ENCODE measurements at regions not wholly inside any gene's neighbourhood (a gene's known extent, or its start where the extent isn't known, plus 50 kb on each side); places are given as distances from the start of the nearest gene placed in this dataset.

DNA sequence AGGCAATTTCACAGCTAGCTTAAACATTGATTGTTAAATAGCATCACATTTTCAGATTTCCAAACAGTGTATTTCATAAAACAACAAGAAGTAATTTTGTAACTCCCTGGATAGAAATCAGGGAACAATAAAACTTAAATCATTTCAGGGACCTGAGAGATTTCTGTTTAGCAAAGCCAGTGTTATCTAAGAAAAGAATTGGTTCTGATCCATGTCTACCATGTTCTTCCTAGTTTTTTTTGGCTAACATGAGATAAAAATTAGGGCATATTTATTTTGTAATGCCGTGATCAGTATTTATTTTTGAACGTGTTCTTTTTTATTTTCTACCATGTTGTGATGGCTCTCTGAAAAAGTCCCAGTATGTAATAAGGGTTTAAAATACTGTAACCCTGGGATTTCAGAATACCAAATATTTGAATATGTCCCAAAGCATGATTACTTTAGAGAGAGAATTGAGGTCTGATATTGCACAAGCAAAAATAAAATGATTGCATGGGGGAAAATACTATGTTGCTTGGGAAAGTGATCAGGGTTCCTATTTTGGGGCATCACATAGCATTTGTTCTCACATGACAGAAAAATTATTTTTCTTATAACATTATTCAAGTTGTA lies 188.7 kb upstream of the CEP162 start:
- no peak for DNase-seq

DNA sequence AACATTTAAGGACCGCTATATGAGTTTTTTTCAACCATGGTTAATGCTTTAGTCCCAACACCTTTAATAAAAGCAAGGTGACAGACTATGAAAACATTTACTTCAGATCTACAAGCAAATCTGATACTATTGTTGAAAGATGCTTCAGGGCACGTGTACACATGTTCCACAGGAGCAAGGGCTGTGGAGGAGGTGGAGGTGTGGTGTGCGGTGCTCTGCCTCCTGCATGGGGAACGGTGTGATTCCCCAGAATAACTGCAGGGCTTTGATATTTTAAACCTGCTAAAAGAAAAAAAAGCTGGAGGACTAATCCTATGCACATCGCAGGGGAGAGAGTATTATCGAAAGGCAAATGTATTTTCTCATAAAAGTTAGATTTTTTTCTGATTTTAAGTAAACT lies 188.1 kb upstream of the CEP162 start:
- DNase-seq = no peak

DNA sequence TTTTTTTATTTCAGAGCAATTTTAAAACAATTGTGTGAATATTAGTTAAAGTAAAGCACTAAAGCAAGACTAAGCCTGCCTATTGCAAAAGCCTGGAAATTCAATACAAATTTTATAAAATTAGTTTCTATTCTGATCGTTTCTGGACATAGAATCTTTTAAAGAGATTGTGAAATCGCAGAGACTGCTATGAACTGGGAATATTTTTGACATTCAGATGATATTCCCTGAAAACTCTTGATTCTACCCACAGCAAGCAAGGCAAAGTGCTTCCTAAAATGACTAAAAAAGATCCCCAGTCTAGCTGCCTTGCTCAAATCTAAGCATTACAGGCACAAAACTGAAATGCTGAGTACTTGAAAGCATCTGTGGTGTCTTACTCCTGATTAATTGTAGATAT lies 187.6 kb upstream of the CEP162 start:
- DNase-seq = no peak

DNA sequence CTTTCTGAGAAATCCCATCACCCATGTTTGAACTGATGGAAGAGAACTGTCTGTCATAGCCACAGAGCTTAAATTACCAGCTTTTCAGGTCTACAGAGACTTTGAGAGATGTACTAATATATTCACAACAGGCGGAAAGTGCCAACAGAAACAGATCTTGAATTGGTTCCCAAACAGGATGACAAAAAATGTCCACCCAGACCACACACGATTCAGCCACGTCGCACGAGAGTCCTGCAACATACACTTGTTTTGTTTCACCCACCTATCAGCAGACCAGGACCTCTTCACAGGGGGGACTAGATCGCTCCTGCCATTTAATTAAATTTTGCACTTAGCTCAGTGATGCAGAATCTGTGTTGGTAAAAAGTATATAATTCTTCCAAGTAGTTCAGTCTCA lies 187.1 kb upstream of the CEP162 start:
- DNase-seq = no peak

DNA sequence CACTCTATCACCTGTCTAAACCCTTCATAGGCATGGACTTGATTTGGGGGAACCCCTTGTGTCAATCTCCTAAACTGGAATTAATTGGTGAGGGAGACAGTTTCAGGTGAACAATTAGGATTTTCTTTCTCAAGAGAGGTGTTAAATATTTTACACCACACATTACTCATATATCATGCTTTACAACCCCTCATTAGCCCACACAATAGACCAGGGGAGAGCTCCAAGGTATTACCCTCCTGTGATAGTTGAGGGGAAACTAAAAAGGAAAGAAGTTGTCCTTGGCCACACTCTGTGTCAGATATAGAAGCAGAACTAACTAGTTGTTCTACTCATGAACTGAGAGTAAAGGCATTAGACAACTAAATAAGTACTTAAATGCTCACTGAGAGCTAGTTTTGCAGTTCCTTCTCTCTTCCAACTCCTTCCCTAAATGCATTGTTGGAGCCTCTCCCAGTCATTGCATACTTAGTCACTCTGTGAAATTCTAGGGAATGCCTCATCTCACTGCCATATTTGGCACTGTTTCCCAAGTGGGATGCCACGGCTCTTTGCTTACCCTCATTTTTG lies 183.7 kb upstream of the CEP162 start:
- no peak for DNase-seq

DNA sequence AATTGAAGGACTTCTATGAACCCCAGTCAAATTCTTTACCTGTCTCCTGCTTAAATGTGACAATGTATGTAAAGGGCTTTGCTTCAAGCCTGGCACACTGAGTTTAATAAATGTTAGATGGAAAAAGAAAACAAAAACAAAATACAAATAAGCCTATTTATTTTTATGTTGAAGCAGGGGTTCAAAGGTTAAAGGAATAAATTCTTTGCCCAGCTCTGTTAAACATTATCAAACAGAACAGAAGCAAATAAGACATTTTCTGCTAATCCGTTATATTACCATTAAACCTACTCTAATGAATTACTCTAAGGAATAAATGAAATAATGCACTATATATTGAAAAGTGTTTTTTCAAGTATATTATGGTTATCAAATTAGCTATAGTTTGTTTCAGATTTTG lies 182.5 kb upstream of the CEP162 start:
- no peak for DNase-seq

DNA sequence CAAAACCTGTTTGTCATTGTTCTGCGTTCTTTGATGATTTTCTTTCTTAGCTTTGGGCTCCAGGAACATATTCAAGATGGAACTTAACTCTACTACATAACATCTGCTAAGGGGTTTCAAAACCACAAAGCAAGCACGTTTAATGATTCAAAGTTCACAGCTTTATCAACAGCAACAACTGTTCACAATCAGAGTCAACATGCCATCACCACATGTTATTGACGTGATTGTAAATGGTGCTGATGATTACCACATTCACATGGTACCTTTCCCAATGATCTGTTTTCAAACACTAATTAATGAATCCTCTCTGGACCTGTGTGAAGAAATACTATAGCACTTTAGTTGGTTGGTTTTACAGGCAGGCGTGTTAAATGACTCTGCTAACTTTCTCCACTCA lies 180.6 kb upstream of the CEP162 start:
- no peak for DNase-seq

DNA sequence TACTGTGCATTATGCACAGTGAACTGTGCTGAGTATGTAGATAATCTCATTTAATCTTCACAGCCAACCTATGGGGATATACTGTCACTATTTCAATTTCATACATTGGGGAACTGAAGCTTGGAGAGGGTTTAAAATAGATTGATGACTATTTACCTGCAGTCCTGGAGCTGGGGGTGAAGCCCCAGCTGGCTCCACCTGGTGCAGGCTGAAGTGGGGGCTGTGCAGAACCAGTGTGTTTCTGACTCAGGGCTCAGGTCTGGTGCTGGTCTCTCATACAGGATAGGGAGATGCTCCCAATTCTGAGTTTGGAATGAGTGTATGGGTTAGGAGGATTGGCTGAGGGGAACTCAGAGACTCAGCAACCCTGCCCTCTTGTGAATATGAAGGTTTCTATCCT lies 176.1 kb upstream of the CEP162 start:
- DNase-seq = no peak

DNA sequence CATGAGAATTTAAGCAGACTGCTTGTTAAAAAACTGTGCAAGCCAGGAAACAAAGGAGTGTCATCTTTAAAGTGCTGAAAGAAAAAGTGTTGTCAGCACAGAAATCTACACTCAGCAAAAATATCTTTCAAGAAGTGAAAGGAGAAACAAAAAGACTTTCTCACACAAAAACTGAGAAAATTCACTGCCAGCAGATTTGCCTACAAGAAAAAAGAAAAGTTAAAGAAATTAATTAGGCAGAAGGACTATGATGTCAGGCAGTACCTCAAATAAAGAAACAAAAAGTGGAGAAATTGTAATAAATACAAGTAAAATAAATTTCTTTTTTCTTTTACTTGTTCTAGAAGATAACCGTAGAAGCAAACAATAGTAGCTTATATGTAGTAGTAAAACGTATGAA lies 171.6 kb upstream of the CEP162 start:
- DNase-seq = peak; percentile 6

DNA sequence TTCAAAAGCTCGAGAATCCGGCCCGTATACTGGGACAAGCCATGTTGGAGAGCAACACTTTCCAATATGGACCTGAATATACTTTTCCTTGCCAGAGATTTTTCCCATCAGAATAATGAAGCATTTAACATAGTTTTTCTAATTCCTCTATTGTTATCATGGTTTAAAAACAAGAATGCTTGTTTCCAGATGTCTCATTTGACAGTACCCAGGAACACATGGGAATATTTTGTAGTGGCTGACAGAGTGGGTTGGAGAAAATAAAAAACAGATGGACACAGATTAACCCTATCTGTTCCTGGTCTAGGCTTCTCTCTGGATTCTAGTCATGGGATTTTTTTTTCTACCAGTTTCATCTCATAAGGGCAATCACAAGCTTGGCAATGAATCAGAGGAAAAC lies 164.8 kb upstream of the CEP162 start:
- peak; percentile 81 for DNase-seq

DNA sequence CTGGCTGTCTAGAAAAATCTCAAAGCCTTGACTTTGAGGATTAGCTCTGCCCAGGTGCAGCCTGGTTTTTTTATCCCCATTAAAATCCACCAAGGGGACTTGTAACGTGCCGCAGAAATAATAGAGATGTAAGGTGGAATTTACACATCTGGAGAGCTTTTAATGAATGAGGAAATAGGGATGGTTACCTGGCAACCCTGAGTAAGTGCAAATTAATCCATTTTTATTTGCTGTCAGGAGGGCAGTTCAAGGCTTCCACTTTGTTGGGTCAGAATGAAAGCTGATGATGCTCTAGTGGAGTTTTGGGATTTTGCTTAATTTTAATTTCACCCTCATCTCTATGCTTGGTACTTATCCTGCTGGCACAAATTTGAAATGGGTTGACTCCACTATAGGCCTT lies 163.4 kb upstream of the CEP162 start:
- DNase-seq = no peak

DNA sequence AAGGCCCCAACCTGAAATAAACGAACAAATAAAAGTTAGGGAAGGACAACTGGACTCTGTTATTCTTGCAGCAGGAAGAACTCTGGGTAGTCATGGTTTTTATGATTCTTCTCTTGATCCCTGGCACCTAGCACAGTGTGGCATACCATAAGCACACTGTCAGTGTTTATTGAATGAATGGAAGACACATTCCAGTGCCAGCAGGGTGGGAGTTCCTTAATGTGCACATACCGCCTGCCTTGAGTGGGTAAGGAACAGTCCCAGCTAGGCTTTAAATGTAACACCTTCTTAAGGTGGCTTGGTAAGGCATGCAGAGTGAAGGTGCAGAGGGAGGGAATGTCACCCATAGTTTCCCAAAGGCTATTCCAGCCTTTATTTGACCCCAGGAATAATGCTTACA lies 162.9 kb upstream of the CEP162 start:
- DNase-seq = no peak

DNA sequence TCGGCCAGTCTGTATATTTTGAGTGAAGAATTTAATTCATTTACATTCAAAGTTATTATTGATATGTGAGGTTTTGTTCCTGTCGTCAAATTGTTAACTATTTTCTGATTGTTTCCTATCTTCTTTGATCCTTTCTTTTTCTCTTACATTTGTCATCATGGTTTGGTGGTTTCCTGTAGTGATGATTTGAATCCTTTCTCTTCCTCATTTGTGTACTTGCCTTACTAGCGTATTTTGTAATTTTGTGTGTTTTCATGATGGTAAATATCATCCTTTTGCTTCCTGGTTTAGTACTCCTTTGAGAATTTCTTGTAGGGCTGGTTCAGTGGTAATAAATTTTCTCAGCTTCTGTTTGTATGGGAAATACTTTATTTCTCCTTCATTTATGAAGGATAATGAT lies 151.7 kb upstream of the CEP162 start:
- no peak for DNase-seq

DNA sequence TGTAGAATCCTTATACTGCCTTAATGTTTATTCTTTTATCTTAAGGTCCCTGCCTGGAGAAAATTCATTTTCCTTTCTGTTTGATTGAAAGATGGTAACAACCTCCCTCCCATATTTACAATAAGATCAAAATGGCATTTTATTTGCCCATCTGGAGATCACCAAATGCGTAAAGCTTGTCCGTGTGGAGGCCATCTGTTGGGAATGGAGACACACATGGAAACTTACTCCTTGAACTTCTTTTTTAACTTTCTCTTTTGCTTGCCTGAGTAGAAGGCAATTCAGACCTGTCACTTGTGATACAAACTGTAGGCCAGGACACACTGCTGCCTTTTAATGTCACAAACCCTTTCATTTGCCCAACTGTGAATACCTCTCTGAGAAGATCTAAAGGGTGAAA lies 144.8 kb upstream of the CEP162 start:
- DNase-seq = peak; percentile 18

DNA sequence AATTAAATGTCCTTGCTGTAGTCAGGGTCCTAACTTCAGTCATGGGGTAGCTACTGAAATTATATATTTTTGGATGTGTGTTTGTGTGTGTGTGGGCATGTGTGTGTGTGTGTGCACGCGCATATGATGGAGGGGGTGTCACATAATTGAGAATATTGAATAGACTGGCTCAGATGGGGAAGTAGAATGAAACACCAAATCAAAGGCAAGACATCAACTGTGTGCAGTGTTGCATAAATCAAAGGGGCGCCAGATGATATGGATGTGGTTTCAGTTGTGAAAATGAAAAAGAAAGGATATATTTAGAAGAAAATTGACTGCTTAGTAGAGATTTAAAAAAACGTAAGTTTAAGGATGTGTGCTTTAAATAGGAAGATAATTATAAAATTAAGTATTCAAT lies 144.2 kb upstream of the CEP162 start:
- no peak for DNase-seq

DNA sequence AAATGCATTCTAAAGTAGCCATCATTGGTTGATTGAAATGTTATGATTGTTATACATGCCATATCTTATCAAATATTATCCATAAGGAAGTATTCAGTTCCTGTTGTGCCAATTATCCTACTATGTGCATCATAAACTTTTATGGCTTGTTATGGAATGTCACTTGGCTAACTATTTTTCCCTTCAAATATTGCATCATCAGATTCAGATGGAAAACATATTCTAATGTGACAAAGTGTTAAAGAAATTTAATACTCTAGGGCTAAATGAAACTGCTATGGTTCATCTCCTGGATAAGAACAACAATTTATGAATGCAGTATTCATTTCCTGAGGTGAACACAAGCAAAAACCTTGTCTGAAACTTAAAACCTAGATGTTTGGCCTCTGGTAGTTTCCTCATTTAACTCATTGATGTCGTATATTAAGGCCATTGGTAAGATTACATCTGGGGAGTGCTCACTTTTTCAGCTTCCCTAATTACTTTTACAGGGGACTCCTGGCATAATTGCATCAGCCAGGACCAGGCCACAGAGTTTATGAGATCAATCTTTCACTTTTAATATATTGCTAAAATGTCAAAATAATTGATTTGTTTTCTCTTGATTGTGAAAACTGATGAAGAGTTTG lies 134.9 kb upstream of the CEP162 start:
- DNase-seq = peak; percentile 70

DNA sequence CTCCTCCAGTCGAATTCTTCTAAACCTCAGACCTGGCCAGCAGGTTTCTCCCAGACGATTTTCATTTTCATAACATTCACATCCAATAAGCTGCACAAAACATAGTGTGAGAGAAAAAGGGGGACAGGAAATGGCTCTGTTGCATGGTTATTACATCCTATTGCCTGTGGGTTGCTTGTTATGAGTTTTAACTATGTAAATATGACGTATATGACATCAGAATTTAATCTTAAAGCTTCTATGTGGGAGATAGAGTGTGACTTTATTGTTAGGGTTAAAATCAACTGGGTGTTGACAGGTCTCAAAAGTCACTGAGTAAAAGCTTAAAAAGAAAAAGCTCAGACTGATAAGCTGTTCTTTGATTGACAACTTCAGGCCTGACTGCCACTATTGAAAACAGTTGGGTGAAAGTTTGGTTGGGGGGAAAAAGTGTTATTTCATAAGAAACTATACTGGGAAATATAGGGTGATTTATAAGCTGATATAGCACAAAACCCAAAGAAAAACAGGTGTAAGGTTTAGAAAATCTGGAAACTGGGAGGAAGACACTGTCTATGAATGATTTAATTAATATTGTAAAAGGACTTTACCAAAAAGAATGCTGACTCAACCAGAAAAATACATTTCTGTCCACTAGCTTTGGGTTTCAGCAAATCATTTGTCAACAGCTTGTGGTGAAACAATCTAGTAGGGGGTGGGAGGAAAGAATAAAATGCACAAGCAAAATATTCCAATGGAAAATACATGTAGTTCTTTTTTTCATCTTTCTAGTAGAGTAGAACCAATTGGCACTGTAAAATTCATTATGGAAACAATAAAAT lies 134.1 kb upstream of the CEP162 start:
- peak; percentile 70 for DNase-seq

DNA sequence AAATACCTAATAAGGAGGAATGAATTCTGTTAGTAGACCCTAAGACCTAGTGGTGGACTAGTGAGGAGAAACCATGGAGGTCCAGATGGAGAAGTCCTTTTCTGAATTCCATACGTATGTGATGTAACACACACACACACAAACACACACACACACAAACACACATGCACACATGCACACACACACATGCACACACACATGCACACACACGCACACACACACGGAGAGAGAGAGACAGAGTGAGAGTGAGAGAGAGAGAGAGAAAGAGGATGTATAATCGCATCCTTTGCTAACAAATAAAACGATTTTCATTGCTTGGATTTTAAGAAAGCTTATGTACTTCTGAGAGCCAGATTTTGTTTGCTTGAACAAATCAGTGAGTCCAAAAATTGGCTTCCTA lies 132.6 kb upstream of the CEP162 start:
- DNase-seq = no peak

DNA sequence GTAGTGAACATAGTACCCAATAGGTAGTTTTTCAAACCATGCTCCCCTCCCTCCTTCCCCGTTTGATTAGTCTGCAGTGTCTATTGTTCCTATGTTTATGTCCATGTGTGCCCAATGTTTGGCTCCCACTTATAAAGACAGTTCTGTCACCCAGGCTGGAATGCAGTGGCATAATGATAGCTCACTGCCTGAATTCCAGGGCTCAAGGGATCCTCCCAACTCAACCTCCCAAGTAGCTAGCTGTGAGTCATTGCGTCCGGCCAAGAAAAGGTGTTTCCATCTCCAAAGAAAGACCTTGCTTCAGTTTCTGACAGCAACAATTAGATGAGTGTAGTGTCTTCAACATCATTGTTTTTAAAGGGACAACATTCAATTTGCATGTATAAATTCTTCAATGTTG lies 131.1 kb upstream of the CEP162 start:
- DNase-seq = no peak

DNA sequence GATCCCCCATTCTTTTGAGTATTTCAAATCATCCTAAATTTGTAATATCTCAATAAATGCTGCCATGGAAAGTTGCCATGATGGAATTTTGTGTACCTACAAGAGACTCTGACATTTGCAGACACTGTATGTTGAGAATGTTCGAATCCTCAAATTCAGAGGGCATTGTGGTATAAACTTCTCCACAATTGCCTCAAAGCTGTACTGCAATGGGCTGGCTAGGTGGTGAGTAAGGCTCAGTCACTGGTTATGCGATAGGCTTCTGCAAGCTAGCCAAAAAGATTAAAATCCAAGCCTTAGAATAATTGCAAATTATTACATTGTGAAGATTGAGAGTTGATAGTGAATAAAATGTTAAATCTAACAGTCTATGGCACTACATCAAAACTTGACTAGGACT lies 130.2 kb upstream of the CEP162 start:
- no peak for DNase-seq

DNA sequence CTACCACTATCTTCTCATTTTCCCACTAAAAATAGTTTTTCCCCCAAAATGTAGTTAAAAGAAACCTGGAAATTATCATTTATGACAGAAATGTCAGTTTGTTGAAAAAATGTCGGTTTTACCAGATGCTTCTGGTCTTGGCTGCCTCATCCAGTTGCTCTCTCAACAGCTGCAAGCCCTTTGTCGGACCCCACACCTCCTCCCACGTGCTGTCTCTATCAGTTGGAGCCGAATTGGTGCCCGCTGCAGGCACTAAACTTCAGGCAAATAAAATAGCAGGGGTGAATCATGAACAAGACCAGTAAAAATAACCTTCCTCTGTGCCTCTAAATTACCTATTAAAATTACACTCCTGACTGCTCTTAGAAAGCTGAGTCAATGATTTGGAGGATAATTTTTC lies 129.5 kb upstream of the CEP162 start:
- no peak for DNase-seq

DNA sequence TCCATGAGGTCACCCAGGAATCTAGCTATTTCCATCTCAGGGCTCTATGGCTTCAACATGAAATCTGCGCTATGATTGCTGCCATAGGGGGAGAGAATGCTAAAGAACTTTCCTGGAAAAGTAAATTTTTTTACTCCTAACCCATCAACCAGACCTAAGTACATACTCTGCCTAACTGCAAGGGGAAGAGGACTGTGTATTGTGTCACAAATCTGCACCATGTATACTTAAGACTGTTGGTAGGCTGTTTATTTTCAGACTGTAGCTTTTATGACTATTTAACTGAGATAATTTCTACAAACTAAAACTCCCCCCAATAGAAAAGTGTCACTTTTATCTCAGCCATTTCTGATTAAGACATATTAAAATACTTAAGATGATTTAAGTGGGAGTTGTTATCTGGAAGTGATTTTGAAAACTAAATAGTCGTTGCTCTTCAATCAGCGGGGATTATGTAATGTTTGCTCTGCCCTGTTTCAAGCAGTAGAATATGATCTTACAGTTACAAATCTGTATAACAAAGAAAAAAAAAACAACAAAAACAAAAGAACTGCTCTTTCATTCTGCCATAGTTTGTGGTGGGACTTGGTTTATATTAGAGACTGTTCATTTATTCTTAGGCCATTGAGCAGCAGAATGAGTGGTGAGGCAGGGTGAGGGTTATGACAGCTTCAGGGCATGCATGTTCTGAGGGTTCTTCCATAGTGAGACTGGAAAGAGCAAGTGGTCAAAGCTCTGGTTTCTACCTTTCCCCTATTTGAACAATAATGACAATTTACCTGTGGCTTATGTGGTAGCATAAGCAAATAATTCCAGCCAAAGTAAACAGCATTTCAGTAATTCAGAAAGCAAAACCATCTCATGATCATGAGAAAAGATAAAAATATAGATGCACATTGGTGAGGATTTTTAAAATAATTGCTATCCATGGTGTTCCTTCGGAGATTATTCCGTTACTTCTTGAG lies 126.3 kb upstream of the CEP162 start:
- peak; percentile 20 for DNase-seq
